GM04504 (cell line): ENCODE measurements at regions not wholly inside any gene's neighbourhood (a gene's known extent, or its start where the extent isn't known, plus 50 kb on each side); places are given as distances from the start of the nearest gene placed in this dataset.

Experiments
- DNase-seq: peaks from one replicate; pipeline ENCODE4 v3.0.0-alpha.2; 2012; ENCODE audit warnings: low read depth

DNA sequence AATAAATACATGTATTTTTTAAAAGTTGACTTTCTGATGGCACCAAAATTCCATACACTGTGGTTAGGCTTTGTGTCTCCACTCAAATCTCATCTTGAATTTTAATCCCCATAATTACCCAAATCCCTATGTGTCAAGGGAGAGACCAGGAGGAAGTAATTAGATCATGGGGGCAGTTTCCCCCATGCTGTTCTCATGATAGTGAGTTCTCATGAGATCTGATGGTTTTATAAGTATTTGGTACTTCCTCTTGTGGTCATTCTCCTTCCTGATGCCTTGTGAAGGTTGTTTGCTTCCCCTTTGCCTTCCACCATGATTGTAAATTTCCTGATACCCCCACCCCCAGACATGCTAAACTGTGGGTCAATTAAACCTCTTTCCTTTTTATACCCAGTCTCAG, 1218.4 kb upstream of the PRMT6 start:
- DNase-seq: no peak

DNA sequence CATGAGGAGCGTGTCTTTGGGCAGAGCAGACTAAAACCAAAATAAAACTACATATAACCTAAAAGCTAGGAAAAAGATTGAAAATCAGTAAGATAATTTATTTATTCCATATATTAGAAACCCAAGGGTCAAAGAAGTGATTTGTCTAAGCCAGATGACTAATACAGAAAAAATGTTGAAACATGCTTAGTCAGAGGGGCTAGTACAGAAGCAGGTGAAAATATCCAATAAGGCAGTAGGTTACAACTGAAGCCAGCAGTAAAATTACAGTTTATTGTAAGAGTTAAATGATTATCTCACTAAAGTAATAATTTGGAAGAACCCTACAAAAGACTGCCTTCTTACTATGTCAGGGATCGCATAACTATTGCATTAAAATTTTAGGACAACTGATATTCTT, 1190.9 kb upstream of the PRMT6 start:
- no peak for DNase-seq

DNA sequence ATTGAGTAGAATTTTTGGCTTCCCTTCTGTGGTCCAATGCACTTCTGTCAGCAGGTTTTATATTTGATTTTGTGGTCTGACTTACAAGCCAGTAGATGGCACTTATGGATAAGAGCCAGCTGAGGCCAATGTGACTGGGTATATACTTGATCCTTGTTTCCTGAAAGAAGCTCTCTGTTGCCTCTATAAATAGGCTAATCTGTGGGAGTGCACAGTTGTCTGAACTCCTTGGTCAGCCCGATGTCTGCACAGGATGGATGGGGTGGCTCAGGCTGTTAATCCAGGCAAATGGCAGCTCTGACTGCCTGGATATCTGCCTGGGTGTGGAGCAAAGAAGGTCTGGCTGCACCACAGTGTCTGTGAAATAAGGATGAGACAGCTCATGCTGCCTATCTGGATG, 1183.7 kb upstream of the PRMT6 start:
- DNase-seq: no peak

DNA sequence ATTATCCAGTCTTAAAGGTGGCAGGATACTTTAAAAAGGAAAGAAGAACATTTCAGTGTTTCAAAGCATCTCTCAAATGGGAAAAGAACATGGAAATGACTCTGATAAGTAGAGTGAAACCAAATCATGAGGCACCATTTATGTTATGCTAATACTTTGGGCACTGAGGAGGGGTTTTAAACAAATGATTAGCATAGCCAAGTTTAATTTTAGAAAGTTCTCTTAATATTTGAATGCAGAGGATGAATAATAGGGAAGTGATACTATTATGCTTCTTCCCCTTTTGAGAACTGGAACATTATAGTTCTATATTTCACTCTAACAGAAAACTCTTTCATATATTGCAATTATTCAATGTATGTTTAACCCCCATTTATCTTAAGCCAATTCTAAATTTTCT, 1181.9 kb upstream of the PRMT6 start:
- DNase-seq: no peak

DNA sequence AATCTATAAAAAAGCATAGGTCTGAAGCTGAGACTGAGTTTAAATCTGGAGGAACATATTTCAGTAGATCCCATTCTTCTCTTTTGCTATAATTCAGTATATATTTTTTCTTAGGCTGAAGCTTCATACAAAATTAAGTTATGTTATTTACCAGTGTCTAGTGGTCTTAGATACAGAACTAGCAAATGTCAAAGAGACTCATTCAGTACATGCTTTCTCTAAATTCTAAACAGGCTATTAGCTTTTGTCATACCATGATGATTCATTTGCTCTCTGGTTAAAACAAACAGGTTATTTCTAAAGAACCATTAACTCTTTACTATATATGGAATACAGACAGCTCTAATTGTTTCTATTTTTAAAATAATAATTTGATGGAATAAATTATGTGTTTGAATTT, 1170.2 kb upstream of the PRMT6 start:
- no peak for DNase-seq

DNA sequence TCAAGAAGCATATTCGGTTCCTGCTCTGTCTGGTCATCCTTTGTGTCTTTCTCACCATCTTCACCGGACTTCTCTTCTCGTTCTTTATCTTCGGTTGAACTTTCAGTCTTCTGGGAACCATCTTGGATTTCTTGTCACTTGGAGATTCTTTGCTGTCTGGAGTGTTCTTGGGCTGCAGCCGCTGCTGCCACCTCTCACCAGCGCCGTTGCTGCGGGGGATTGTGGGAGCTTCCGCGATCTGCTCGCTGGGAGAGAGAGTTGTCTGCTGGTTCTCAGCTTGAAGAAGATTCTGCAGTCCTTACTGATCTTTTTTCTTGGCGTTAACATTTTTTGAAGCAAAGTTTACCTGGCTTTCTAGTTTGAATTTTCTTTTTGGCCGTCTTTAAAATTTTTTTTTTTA, 1165.2 kb upstream of the PRMT6 start:
- no peak for DNase-seq

DNA sequence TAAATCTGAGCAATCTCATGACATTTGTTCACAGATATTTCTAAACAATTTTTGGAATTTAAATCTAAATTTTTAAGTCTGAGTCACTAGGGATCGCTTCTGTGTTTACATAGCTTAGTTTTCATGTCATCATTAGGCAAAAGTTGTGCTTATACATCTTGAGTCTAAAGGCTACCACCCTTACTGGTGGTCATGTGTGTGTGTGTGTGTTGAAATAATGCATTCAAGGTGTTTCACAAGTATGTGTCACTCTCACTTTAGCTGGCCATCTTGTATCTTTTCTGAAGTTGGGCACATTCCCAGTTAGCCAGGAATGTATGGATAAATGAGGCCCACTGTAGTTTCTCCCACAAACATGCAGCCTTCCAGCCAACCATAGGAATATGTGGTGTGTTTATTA, 1162.5 kb upstream of the PRMT6 start:
- DNase-seq: no peak

DNA sequence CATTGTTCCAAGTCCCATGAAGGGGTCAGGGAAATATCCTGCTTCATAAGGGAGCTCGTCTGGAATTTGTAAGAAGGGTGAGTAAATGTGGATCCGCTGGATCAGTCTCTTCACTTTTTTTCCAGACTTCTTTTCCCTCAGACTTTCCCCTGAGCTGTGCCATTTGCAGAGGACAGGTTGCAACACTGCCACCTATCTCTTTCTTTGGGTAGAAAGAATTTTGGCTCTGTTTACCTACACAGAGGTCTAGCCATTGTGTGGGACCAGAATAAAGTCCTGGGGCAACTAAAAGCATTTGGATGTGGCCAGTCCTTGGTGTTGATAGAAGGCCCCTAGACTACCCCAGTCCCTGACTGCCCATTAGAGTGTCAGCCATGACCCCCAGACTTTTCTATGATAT, 1146.7 kb upstream of the PRMT6 start:
- DNase-seq: no peak

DNA sequence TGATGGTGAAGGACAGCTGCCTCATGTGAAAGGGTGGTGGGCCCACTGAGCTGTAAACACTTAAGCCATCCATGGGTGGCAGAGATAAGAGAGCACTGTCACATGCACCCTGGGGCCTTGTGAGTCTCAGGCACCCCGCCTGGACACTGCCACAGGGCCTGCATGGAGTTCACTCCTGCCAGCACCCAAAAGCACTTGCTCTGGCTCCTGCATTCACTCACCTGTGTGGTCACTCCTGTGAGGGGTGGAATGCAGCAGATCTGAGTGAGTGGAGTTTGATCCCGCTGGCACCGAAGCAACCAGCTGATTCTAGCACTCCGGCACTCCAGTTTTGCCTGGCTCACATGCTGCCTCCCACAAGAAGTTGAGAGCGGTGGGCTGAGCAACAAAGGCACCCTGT, 1142.1 kb upstream of the PRMT6 start:
- no peak for DNase-seq

DNA sequence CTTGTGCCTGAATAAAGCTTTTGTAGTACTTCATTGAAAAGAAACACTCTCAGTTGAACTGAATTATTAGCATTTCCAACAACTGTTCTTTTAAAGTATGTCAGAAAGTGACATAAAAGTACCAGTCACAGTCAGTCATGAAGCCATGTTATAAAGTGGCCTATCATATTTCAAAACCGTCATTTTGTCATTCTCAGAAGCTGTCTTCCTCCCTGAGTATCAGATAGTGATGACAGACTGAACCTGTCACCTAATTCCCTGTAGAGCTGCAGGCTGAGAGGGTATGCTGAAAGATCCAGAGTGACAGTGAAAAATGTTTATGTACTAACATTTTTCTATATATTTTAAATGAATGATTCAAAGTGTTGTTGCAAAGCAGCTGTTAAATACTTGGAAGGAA, 1121.7 kb upstream of the PRMT6 start:
- no peak for DNase-seq

DNA sequence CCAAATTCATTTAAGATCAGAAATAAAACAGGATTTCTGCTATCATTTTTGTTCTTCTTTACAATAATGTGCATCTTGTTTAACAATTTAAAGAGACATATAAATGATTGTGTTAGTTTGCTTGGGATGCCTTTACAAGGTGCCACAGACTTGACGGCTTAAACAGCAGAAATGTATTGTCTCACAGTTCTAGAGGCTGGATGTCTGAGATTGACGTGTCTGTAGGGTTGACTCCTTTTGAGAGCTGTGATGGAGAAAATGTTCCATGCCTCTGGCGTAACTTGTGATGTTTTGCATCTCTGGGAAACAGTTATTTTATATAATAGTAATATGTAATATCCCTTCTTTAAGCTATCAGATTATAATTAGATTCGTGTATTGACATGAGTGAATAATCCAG, 1091.6 kb upstream of the PRMT6 start:
- DNase-seq: no peak

DNA sequence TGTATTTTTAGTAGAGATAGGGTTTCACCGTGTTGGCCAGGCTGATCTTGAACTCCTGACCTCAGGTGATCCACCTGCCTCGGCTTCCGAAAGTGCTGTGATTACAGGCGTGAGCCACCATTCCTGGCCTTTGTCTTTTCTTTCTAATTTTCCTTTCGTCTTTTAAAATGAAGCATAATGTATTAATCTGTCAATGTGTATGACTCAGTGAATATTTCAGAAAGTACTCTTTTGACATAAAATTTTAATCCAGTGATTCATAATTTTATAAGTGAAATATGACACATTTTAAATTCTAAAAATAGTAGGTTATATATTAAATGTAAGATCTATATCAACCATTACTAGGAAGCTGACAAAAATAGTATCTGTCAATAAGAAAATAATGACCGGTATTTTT, 1059.0 kb upstream of the PRMT6 start:
- no peak for DNase-seq

DNA sequence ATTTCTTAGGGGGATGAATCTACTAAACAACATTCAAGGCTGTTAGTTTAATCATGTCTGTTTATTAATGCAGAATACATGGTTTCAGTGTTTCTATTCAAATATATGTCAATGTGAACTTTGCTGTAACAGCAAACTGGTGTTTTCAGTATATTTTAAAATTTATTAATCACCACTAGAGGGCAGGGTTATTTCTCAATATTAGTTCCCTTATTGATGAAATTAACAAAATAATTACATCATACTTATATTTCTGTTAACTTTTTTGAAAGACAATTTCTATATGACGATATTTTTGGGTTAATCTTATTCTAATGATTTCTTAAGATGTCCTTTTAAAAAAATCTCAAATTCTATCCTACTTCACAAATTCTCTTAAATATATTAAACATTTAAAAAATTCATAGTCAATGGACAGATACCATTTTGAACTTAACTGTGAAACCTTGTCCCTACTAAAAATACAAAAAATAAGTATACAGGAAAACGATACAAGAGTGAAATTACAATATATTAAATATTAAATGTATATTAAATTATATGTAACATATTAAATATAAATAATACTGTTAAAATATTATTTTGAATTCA, 1034.1 kb upstream of the PRMT6 start:
- DNase-seq: no peak

DNA sequence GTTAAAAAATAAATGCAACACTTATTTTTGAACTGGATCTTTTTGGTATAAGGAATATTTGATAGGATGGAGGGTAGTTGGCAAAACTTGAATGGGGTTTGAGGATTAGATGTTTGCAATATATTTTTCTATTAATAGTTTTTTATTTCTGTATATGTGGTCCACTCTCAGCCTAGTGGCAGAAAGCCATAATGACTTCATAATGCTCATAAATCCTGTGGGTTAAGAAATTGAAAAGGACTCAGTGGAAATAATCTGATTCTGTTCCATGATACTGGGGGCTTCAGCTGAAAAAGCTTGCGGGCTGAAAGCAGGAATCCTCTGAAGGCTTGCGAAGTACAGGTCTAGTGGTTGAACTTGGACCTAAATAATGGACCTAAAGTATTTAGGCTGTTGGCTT, 1028.6 kb upstream of the PRMT6 start:
- DNase-seq: no peak

DNA sequence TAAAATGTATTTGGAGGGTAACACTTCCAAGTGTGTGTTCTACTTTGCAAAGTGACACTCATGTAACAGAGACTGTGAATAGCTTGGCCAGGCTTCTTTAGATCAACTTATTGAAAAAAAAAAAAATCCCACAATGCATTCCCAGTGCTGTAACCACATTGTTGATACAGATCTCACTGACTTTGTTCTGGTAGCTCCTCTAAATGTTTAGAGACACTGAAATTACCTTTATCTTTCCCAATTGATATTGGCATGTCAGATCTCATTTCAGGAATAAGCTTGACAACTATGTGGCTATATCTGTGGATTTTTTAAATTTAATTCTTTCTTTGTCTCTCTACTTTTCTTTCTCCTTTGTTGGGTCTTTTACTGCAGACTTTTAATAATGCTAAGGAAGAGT, 1018.9 kb upstream of the PRMT6 start:
- no peak for DNase-seq

DNA sequence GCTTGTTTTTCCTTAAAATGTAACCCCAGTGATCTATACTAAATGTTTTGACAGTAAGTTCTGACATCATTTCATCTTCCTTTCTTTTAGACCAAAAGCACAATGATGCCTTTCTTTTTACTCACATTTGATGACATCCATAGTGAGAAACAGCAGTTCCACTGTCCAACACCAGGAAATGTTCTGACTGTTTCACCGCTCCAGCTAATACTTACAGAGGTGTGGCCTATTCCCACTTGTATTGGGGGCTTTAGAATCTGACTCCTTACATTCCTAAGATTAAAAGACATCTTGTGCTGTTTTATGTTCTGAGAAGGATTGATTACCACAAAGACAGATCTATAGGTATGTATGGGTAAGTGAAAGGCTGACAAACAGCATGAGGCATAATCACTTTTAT, 1018.2 kb upstream of the PRMT6 start:
- no peak for DNase-seq

DNA sequence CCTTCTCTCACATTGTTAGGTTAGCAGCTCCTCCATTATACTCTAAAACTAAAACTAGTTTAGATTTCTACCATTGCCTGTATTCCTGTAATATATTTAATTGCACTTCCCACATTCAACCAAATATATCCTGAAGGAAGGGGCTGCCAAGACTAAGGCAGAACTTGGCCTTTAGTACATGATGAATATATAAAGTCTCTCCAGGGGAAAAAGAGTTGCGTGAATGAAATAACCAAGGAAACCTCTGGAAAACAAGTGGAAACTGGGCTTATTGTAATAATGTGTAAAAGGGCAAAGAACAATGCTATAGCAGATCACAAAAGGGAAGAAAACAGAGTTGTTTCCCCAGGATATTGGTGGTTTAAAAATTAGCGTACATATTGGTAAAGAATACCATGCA, 1012.5 kb upstream of the PRMT6 start:
- no peak for DNase-seq

DNA sequence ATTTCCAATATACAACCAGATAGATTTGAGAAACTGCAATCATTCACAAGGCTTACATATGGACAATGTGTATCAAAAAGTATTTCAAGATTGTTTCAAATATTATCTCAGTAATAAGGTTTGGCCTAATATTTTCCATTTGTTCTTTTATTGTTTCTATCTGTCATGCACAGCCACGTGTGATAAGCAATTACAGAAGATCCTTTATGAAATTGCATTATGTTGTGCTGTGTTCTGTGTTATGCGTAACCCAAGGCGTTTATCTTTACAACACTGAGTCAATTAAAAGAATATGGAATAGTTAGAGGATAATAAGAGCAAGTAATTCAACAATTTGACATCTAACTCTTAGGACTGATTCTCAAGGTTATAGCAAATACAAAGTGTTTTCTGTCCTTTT, 1009.3 kb upstream of the PRMT6 start:
- DNase-seq: no peak

DNA sequence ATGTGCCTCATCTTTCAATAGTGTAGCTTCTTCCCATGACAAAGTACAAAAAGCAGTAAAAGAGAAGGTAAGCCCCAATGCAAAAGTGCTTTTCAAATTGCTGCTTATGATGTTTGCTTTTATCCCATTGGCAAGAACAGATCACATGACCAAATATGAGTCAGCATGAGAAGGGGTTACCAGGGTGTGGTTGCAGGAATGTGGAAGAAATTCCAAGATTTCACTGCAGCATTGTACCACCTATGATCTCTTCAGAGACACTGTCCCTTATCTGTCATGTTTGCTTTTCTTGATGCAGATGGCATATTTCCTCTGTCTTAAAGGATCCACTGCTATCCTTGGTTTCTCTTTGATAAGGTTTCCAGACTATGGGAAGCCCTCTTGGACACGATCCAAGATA, 1006.9 kb upstream of the PRMT6 start:
- no peak for DNase-seq

DNA sequence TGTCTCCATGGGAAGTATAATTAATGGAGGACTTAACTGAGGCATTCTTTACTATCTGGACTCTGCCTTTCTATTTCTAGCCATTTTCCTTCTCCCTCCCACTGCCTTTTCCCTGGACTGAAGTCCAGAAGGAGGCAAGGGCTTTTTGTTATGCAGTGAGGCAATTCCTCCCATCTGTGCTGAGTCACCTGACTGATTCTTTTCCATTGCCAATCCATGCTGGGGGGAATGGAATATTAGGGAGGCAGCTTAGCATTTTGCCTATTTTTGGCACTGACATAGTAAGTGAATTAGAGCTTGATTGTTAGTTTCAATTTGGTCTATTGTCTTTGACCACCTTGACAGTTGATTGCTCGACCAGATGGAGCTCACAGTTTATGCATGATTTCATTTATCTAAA, 1000.6 kb upstream of the PRMT6 start:
- DNase-seq: no peak

DNA sequence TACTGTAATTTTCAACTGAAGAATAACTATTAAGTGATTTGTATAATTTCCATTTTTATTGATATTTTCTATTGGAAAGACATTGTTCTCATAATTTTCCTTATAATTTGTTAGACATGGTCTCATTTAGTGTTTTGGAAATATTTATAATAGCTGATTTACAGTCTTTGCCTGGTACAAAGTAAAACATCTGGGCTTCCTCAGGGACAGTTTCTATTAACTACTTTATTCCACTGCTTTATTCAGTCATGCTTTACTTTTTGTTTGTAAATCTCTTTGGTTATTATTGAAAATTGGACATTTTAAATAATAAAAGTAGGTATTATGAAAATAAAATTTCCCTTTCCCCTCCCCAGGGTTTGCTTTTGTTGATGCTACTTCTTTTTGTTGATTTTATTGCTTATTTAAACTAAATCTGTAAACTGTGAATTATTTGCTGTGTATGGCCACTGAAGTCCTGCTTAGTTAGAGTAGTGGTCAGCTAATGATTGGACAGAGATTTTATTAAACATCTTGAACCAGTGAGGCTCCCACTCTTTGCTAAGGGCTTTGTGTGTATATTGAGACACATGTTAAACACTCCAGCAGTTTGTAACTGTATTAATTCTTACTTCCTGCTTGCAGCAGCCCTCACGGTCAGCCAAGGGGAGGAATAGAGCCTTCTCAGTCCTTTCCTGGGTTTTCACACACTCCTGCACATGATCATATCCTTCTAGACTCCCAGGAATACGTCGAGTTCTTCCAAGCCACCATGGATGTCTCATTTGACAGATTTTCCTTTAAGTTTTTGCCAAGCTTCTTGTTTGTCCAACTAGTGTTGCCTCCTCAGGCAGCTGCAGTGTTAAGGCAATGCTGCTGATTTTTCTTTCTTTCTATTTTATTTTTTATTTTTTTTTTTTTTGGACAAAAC, 994.6 kb upstream of the PRMT6 start:
- no peak for DNase-seq

DNA sequence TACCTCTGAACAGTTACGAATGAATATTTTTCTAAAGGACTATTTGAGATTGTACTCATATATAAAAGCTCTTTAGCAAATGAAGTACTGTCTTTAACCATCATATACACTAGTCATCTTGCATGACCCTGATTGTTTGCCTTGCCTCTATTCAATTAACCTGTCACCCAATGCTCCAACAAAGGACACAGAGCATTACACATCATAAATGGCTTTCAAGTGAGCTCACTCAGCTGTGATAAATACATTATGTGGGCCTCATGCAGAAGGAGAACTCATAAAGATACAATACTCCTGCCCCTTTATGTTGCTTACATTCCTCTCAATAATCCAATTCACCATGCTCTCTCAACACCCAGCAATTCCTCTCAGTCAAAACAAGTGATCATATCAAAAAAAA, 993.0 kb upstream of the PRMT6 start:
- DNase-seq: no peak

DNA sequence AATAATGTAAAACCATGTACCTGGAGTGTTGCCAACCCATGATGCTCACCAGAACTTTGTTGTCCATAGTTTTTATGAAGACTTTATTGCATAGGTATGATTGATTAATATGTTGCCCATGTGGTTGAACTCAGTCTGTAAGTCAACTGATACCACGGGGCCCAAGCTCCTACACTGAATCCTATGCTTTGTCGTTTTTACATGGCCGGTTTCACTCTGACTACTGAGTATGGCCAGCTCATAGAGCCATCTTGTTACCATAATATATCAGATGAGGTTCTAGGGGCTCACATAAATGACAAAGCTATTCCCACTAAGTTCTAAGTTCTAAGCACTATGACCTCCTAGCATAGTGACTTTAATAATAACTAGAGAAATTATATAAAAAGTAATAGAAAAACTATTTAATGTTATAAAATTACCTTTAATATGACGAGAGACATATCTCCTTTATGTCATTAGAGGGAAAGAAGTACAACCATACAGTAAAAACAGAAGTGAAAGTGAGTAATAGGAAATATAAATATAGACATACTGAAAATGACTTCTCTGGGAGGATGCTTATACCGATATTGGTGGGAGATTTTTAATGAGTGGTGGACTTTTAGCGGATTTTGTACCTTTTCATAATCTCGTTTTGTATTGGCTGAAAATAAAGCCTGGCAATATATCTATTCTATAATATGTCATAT, 983.4 kb upstream of the PRMT6 start:
- no peak for DNase-seq
